Fibroblast of lung (primary cell): ENCODE measurements at regions not wholly inside any gene's neighbourhood (a gene's known extent, or its start where the extent isn't known, plus 50 kb on each side); places are given as distances from the start of the nearest gene placed in this dataset.

Experiments
- EZH2 ChIP-seq: IDR thresholded peaks from 2 replicates; pipeline ENCODE4 v1.5.1; 2012; ENCODE audit warnings: low read length, control low read depth, mild to moderate bottlenecking; ENCODE audit errors: missing control alignments
- TF ChIP-seq, protein P1 (sequence below), 2 donors: IDR thresholded peaks in 1 of 2; conservative IDR thresholded peaks in 1 of 2; 1 replicate in 1 of 2; 2 replicates in 1 of 2; pipeline ENCODE4 v1.5.1; 2011 to 2012; ENCODE audit warnings: low read length in 2 of 2, control low read depth in 1 of 2, inconsistent platforms in 1 of 2, low read depth in 1 of 2, mild to moderate bottlenecking in 1 of 2

DNA sequence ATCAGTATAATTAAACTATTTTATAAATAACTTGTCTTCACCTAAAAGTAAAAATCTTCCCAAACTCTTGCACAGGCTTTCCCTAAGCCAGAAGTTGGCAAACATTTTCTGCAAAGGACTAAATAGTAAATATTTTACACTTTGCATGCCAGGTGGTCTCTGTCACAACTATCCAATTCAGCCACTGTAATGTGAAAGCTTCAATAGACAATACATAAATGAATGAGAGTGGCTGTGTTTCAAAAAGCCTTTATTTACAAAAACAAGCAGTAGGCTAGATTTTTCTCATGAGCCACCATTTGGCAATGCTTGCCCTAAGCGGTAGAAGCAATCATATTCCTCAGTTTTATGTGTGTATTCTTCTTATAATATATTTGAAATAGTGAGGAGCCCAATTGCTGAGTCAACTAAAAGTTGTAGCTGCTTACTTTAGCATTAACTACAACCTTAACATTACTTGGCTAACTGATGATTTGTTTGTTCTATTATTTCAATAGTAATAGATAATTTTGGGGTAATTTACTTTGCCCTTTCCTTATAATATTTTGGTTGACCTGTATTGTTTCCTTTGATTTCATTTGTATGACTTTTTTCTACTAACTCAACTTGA is 236.0 kb upstream of the SYT1 start:
- TF ChIP-seq EZH2 = no peak
- TF ChIP-seq, protein P1, sequence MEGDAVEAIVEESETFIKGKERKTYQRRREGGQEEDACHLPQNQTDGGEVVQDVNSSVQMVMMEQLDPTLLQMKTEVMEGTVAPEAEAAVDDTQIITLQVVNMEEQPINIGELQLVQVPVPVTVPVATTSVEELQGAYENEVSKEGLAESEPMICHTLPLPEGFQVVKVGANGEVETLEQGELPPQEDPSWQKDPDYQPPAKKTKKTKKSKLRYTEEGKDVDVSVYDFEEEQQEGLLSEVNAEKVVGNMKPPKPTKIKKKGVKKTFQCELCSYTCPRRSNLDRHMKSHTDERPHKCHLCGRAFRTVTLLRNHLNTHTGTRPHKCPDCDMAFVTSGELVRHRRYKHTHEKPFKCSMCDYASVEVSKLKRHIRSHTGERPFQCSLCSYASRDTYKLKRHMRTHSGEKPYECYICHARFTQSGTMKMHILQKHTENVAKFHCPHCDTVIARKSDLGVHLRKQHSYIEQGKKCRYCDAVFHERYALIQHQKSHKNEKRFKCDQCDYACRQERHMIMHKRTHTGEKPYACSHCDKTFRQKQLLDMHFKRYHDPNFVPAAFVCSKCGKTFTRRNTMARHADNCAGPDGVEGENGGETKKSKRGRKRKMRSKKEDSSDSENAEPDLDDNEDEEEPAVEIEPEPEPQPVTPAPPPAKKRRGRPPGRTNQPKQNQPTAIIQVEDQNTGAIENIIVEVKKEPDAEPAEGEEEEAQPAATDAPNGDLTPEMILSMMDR (conservative IDR thresholded peaks at IDR 0.05 in 1 of 2, IDR thresholded peaks at IDR 0.05 in 1 of 2; ENCODE audit: low read depth in 1 of 2, low read length in 2 of 2) = no peak
